RPMI7951 (cell line): ENCODE measurements at regions not wholly inside any gene's neighbourhood (a gene's known extent, or its start where the extent isn't known, plus 50 kb on each side); places are given as distances from the start of the nearest gene placed in this dataset.
"Not testable (repeated sequence)": the region's sequence is repeated elsewhere in the genome, so short reads cannot be mapped to it uniquely, and the experiment has no call there.

ENCODE experiments used
- DNase-seq: peaks from one replicate; pipeline ENCODE4 v3.0.0-alpha.2; 2012; ENCODE audit warnings: low read depth

DNA sequence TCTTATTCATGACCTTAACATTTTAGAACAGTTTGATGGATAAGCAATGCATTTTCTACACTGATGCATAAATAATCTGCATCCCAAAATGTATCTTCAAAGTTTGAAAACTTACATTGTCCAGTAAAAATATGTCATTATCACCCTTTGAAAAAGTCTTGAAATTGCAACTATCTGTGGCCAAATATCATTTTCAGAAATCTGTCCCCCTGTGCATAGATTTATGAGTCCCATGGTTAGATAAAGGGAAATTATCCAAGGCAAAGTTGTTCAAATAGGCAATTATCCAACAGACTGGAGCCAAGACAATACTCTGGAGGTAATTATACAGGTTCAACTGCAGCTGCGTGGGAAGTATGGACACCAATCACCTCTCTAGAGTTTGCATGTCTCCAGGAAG is 182.5 kb upstream of the INTU start:
- DNase-seq, result no peak

DNA sequence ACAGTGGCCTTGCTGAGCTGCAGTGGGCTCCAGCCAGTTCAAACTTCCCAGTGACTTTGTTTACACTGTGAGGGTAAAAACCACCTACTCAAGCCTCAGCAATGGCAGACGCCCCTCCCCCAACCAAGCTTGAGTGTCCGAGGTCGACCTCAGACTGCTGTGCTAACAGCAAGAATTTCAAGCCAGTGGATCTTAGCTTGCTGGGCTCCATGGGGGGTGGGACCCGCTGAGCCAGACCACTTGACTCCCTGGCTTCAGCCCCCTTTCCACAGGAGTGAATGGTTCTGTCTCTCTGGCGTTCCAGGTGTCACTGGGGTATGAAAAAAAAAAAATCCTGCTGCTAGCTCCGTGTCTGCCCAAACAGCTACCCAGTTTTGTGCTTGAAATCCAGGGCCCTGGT is 168.9 kb upstream of the INTU start:
- DNase-seq, result no peak

DNA sequence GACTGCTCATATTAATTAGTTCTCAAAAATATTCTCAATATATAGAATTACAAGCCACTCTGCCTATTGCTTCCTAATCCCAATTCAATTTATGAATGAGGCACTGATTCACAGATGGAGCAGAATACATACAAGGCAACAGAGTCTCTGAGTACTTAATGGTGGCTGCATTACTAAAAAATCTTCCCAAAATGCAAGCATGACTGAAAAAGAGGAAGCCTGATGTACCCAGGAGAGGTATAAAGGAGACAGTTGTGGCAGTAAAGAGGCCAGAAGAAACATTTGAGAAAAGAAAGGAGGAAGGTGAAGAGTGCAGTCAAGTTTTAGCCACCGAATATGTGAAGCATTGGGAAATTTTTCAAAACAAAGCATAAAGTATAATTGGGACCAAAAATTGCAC is 163.2 kb upstream of the INTU start:
- DNase-seq, result no peak

DNA sequence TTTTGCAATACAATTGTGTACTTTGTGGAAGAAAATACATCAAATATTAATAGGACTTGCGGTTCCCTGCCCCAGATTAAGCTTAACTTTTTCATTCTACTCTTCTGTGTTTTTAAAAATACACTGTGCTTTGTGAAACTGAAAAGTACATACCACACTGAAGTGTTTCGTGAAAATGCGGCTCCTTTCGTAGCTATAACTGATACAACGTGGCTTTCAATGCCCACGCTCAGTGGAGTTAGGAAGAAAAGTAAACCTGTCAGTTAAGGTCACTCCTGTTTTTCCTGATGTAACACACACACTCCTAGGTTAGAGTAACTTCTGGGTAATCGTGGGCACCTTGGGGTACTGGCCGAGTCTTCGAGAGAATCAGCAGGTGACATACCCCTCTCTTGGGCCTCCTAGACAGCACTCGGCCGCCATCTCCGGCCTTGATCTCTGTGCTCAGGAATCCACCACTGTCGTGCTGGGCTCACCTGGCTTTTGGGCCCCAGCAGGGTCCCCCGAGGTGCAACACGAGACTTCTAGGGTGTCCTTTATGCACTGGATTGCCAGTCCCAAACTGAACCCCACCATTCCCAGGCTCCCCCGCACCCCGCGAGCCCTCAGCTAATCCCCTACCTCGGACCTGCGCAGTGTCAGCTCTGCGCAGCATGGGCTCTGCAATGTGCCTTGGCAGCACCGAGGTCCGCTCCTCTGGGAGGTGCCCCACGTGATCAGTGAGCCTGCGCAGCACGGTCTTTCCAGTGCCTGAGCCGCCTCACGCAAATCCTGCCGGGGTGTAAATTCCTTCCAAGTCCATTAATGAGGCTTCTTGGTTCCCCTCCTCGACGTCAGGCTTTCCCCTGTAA is 162.6 kb upstream of the INTU start:
- no peak for DNase-seq

DNA sequence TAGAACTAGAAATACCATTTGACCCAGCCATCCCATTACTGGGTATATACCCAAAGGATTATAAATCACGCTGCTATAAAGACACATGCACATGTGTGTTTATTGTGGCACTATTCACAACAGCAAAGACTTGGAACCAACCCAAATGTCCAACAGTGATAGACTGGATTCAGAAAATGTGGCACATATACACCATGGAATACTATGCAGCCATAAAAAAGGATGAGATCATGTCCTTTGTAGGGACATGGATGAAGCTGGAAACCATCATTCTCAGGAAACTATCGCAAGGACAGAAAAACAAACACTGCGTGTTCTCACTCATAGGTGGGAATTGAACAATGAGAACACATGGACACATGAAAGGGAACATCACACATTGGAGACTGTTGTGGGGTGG is 154.5 kb upstream of the INTU start:
- not testable (repeated sequence) for DNase-seq

DNA sequence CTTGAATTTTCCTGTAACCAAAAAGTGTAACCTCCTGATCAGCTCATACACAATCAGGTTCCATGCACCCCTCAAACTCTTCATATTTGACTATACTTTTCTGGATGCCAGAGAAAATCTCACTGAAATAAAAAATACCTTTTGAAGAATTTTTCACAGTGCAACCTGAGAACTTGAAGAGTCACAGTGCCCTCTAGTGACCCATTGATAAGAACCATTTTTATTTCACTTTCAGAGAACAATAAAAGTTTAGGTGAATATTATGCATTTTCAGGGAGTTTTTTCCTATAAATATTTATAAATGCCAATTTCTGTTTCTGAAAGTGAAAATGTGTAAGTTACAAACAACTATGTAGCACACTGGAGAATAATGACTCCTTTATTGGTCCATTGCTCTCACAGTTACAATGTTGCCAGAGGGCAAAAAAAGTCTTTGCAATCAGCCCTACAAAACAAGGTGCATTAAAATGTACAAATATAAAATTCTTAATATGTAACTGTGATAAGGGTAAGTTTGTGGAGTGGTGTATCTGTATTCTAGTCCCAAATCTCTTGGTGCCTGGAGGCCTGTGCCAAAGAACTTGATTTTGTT is 153.6 kb upstream of the INTU start:
- peak; percentile 21 for DNase-seq

DNA sequence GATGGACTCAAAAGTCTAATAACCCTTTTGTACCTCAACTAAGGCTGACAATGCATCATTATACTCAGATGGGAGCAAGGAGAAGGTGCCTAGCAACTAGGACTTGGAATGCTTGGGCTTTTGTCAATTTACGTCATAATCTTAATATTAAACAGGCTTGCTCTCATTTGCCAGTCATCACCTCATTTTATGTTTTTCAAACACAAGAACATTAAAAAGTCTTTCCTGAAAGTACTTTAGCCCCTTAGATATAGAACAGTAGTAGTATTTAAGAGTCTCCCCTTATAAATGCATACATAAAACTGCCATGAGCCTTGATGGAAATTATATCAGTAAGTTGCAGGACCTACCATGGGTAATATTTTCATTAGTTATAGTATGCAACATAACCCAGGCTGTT is 150.7 kb upstream of the INTU start:
- DNase-seq, result no peak

DNA sequence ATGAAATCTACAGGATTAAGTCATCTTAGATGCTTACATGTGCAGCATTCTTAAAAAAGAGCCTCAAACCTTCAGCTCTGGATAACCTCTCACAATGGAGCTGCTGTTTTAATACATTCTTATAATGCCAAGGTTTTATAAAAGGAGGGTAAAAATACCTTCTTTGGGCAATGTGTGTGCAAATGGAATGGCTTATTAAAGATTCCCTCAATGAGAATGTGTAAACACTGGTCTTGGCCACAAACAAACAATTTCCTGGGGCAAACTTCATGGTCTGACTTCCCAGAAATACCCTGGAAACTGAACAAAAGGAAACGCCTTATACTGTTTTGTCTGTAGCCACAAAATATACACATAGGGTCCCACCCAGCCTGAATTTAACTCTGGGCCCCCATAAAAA is 148.6 kb upstream of the INTU start:
- no peak for DNase-seq

DNA sequence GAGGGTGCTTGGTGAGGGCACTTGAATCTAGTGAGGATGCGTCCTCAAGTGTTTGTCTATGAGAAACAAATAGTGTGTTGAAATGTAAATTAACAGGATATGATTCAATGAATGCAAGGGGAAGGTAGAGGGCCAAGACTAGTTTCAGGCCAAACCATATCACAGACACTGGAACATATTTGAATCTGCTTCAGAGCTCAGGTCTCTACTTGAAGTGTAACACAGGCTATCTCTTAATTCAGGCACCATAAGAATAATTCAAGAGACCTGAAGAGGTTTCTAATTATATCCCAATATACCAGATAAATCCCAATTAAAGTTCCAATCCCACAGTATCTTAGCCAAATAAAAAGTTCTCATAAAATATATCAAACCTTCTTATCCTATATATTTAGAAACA is 146.5 kb upstream of the INTU start:
- DNase-seq, result no peak

DNA sequence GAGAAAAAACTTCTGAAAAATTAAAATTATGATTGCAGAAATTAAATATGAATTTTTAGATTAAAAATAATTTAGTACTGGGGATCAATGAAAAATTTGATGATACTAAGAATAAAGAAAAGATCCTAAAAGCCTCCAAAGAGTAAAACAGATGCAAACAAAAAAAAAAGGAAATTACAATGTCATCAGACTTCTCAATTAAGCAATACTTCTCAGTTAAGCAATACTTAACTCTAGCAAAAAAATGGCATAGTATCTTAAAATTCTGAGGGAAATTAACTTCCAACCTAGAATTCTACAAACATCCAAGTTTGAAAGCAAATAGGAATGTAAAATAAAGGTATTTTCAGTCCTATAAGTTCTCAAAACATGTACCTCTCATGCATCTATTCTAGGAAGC is 141.2 kb upstream of the INTU start:
- no peak for DNase-seq

DNA sequence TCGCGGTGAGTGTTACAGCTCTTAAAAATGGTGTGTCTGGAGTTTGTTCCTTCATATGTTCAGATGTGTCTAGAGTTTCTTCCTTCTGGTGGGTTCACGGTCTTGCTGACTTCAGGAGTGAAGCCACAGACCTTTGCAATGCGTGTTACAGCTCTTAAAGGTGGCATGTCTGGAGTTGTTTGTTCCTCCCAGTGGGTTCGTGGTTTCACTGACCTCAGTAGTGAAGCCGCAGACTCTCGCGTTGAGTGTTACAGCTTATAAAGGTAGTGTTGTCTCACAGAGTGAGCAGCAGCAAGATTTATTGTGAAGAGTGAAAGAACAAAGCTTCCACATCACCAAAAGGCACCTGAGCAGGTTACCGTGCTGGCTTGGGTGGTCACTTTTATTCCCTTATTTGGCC is 135.9 kb upstream of the INTU start:
- not testable (repeated sequence) for DNase-seq

DNA sequence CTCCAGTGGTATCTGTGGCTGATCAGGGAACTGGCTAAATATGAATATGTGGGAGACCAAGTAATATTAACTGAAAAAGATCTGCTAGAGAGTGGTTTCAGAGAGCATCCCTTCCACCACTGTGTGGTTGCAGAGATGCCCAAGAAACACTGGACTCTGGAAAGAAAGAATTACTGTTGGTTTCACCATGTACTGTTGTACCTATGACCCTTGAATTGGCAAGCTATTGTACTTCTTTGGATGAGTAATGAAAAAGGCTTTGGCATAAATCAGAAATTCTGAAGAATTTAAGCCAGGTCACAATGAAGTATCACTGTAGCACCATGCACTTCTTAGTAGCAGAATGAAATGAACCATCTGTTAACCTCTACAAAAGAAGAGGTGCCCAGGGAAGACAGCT is 134.4 kb upstream of the INTU start:
- DNase-seq, result no peak

DNA sequence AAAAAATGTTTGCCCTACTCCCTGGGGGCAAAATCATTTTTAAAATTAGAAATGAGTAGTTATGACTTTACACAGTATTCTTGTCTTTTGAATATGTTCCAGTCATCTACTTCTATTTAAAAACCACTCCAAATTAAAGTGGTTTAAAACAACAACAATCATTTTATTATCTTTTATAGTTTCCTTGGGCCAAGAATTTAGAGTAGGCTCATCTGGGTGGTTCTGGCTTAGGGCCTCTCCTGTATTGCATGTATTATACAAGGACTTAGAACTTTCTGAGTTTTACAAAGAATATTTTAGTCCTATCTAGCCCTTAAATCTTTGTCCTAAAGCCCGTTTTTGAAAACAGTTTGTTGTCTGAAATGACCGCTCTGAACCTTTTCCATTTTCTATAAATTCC is 132.5 kb upstream of the INTU start:
- DNase-seq, result no peak

DNA sequence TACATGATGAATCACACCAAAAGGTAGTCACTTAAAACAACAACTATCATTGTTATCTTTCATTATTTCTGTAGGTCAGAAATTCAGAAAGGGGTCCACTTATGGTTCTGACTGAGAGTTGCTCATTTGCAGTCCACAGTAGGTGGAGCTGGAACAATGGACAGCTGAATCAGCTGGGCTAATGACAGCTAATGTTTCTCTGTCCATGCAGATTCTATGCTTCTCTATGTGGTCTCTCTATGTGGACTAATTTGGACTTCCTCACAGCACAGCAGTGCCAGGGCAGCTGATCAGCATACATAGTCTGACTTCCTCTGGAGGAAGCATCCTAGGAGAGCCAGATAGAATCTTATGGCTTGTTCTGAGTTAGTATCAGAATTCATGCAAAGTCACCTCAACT is 131.7 kb upstream of the INTU start:
- no peak for DNase-seq

DNA sequence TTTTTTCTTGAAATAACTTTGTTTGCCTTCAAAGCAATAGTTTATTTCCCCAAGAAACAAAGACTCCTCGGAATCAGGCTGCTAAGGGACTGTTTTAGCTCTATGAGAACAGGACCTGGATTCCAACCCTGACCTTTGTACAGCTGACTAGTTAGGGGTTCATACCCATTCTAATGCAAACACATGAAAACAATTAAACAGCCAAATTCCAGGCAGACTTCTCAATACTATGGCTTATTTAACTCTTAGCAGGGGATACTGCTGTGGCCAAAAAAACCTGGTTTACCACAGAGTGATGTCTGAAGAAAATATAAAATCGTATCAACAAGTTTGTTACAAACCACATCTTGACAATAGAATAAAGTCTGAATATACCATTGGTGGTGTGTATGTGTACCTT is 129.6 kb upstream of the INTU start:
- DNase-seq, result no peak

DNA sequence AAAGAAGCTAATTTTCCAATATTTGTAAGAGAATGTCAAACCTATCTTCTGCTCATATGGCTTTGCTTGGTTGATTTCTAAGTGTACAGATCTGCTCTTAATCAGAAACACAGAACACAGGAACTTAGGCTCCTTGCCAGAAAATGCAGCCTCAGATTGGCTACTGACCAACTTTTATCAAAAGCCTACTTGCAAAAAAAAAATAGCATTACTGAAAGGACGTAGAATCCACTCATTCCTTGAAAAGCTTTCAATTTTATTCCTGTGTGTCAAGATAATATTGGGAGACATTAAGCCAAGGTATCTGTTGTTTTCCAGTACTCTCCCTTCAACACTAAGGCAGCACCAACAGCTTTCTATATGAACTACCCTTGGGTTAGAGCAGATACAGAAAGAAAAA is 127.6 kb upstream of the INTU start:
- DNase-seq, result peak; percentile 33

DNA sequence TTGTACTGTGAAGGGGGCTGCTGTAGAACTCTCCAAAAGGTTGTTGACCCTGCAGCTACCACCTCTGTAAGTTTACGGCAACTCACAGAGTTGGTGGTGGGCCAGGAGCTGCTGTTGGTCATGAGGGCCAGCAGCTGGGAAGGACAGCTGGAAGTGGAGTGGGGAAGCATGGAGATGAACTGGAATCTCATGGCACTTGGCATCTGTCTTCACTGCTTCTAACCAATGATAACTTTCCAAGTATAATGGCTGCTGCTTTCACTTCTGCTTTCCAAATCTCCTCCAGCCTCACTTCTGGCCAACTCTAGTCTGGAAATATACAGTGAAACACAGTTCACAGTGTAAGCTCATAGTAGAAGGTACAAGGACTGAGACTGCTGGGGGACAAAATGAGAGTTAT is 126.5 kb upstream of the INTU start:
- no peak for DNase-seq

DNA sequence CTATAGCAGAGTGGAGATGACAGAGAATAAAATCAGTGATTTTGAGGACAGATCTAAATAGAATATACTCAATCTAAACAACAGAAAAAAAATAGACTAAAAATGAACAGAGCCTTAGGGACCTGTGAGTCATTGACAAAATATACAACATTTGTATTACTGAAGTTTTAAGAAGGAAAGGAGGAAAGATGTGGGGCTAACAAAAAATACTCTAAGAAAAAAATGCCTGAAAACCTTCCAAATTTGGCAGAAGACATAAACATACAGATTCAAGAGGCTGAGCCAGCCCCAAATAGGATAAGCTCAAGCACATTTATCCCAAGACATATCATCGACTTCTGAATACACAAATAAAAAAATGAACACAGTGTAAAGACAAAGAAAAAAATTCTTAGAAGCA is 123.6 kb upstream of the INTU start:
- no peak for DNase-seq

DNA sequence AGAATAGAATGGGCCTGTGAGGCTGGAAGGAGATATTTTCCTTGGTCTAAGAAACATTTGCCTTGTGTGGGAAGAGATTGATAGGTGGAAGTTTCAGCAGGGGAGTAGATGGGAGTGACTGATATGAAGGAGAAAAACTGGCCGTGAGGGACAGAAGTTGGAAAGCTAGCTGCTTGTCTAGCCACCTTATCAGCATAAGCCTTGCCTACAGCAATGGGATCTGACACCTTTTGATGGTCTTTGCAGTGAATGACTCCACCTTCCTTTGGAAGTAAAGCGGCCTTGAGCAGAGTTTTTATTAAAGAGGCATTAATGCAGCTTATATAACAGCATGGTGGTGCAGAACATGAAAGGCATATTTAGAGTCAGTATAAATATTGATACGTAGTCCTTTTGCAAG is 120.1 kb upstream of the INTU start:
- DNase-seq, result not testable (repeated sequence)

DNA sequence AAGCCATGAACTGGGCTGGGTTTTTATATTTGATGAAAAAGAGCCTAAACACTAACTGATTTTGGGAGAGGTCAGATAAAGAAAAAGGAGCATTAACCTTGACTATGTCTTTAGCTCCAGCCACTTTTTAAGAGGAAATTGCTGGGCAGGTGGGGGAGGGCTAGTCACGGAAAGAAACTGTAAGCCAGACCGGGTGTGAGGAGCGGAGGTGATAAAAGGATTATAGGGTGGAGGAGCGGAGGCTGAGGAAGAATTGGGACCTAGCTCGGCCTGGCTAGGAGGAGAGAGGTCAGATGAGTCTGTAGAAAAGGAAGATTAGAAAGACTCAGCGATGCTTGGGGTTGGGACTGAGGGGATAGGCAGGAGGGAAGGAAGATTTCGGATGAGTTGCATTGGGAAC is 117.5 kb upstream of the INTU start:
- DNase-seq, result not testable (repeated sequence)

DNA sequence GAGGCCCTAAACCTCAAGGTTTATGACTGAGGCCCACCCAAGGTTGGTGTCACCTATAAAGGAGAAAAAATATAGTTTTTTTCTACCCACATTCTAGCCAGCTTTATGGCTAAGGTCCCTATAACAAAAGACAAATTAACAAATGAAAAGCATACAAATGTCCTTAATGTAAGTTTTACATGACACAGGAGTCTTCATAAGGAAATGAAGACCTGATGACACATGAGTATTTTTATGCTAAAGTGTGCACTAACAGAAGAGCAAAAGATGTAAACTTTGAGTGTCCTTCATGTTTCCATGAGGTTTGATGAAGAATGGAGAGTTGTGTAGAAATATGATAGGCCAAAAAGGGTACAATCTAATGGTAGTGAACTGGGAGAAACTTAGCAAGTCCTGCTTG is 114.7 kb upstream of the INTU start:
- no peak for DNase-seq

DNA sequence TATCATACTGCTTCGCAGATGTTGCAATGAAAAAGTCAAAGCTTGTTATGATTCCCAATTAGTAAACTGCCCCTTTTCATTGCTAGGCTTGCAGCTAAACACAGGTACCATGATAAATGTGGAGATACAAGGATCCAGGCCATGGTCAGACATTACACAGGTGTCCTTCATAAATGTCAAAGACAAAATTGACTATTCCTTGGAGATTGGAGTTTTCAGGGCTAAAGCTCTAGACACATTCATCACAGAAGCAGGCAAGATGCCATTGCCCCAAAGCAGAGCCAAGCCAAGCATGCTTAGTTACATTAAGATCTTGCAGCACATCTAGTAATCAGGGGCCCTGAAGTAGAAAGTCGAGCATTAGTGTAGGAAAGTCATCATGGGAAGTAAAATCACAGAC is 111.3 kb upstream of the INTU start:
- no peak for DNase-seq

DNA sequence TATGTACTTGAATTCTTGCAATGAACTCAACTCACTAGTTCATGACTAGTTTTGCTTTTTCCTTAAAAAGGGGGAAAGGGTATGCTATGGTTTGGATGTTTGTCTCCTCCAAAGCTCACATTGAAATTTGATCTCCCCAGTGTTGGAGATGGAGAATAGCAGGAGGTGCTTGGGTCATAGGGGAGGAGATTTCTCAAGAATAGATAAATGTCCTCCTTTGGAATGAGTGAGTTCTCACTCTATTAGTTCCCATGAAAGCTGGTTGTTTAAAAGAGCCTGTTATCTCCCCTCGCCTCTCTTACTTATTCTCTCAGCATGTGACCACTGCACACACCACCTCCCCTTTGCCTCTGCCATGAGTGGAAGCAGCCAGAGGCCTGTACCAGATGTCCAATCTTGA is 109.4 kb upstream of the INTU start:
- DNase-seq, result no peak

DNA sequence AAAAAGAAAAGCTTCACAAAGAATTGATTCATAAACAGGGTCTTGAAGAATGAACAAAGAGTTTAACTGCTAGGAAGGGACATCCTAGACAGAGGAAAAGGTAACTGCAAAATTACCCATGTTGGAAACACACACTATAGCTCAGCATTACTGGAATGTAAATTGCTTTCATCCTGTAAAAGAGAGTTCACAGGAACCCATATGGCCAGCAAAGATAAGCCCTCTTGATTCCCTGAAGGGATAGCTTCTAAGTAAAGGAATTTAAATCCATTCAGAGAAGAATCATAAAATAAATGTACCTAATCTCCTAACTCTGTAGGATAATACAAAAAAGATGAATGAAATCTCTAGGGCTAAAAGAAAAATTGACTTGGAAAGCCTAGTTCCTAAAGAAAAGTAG is 107.1 kb upstream of the INTU start:
- DNase-seq, result no peak
